Ishikawa (cell line): ENCODE measurements at regions not wholly inside any gene's neighbourhood (a gene's known extent, or its start where the extent isn't known, plus 50 kb on each side); places are given as distances from the start of the nearest gene placed in this dataset.

Experiments
- CEBPB ChIP-seq: IDR thresholded peaks from 2 replicates; pipeline ENCODE4 v1.6.1; 2012
- CREB1 ChIP-seq: IDR thresholded peaks from 2 replicates; pipeline ENCODE4 v1.6.1; 2012; ENCODE audit warnings: low read depth
- EGR1 ChIP-seq: IDR thresholded peaks from 2 replicates; pipeline ENCODE4 v1.6.1; 2012
- EP300 ChIP-seq: IDR thresholded peaks from 2 replicates; pipeline ENCODE4 v1.6.1; 2012; ENCODE audit warnings: borderline replicate concordance
- FOXM1 ChIP-seq: IDR thresholded peaks from 2 replicates; pipeline ENCODE4 v1.6.1; 2012; ENCODE audit warnings: low read depth, borderline replicate concordance
- NFIC ChIP-seq: IDR thresholded peaks from 2 replicates; pipeline ENCODE4 v1.6.1; 2012
- RAD21 ChIP-seq: IDR thresholded peaks from 2 replicates; pipeline ENCODE4 v1.6.1; 2012; ENCODE audit warnings: low read depth
- TAF1 ChIP-seq: IDR thresholded peaks from 2 replicates; pipeline ENCODE4 v1.6.1; 2012; ENCODE audit warnings: low read depth, mild to moderate bottlenecking
- TCF12 ChIP-seq: IDR thresholded peaks from 2 replicates; pipeline ENCODE4 v1.6.1; 2012; ENCODE audit warnings: low read depth
- TEAD4 ChIP-seq: IDR thresholded peaks from 2 replicates; pipeline ENCODE4 v1.6.1; 2012
- YY1 ChIP-seq: IDR thresholded peaks from 2 replicates; pipeline ENCODE4 v1.6.1; 2012; ENCODE audit warnings: low read depth
- ZBTB7A ChIP-seq: IDR thresholded peaks from 2 replicates; pipeline ENCODE4 v1.6.1; 2012; ENCODE audit warnings: low read depth
- TF ChIP-seq, protein P1 (sequence below): IDR thresholded peaks from 2 replicates; pipeline ENCODE4 v1.6.1; 2012
- TF ChIP-seq, protein P2 (sequence below): IDR thresholded peaks from 2 replicates; pipeline ENCODE4 v1.6.1; 2012; ENCODE audit warnings: low read depth, mild to moderate bottlenecking
- TF ChIP-seq, protein P3 (sequence below): IDR thresholded peaks from 2 replicates; pipeline ENCODE4 v1.6.1; 2012

- TF ChIP-seq TAF1: no peak
- TF ChIP-seq, protein P1, sequence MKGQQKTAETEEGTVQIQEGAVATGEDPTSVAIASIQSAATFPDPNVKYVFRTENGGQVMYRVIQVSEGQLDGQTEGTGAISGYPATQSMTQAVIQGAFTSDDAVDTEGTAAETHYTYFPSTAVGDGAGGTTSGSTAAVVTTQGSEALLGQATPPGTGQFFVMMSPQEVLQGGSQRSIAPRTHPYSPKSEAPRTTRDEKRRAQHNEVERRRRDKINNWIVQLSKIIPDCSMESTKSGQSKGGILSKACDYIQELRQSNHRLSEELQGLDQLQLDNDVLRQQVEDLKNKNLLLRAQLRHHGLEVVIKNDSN: no peak
- no peak for TF ChIP-seq YY1
- TF ChIP-seq ZBTB7A: no peak
- no peak for TF ChIP-seq FOXM1
- TF ChIP-seq CEBPB: no peak
- TF ChIP-seq NFIC: no peak
- TF ChIP-seq, protein P2, sequence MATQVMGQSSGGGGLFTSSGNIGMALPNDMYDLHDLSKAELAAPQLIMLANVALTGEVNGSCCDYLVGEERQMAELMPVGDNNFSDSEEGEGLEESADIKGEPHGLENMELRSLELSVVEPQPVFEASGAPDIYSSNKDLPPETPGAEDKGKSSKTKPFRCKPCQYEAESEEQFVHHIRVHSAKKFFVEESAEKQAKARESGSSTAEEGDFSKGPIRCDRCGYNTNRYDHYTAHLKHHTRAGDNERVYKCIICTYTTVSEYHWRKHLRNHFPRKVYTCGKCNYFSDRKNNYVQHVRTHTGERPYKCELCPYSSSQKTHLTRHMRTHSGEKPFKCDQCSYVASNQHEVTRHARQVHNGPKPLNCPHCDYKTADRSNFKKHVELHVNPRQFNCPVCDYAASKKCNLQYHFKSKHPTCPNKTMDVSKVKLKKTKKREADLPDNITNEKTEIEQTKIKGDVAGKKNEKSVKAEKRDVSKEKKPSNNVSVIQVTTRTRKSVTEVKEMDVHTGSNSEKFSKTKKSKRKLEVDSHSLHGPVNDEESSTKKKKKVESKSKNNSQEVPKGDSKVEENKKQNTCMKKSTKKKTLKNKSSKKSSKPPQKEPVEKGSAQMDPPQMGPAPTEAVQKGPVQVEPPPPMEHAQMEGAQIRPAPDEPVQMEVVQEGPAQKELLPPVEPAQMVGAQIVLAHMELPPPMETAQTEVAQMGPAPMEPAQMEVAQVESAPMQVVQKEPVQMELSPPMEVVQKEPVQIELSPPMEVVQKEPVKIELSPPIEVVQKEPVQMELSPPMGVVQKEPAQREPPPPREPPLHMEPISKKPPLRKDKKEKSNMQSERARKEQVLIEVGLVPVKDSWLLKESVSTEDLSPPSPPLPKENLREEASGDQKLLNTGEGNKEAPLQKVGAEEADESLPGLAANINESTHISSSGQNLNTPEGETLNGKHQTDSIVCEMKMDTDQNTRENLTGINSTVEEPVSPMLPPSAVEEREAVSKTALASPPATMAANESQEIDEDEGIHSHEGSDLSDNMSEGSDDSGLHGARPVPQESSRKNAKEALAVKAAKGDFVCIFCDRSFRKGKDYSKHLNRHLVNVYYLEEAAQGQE: no peak
- no peak for TF ChIP-seq EP300
- TF ChIP-seq, protein P3, sequence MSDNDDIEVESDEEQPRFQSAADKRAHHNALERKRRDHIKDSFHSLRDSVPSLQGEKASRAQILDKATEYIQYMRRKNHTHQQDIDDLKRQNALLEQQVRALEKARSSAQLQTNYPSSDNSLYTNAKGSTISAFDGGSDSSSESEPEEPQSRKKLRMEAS: no peak
- no peak for TF ChIP-seq EGR1
- TF ChIP-seq TCF12: no peak
- TF ChIP-seq CREB1: no peak
- no peak for TF ChIP-seq TEAD4
These were observed 167.1 kb upstream of the FAM3C start for GRCh38 chr7:121563177-121563576.

DNA sequence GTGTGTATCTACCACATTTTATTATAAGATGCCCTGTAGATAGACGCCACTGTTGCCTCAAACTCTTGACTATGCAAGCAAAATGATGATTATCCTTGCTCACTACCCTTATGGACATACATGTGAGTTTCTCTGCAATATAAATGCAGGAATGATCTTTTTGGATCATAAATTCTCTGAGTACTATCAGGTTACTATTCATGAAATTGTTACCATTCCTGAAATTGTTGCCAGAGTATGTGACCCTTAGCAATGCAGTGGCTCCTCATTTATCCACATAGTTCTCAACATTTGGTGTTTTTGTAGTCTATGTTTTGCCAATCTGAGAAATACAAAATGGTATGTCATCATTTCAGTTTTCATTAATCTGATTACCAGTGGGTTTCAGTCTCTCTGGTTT lies 166.2 kb upstream of the FAM3C start:
- TF ChIP-seq NFIC (no peak; the same call in 1 of the 2 replicates), CEBPB (no peak), TEAD4 (peak; percentile 98), EP300 (no peak)

GRCh38 chr7:121561717-121562116 lies 165.6 kb upstream of the FAM3C start:
- TF ChIP-seq FOXM1 (no peak), TAF1 (no peak), NFIC (peak; percentile 77)

- TF ChIP-seq TCF12 (no peak), EGR1 (no peak), NFIC (no peak), TEAD4 (no peak), CREB1 (no peak), FOXM1 (no peak), ZBTB7A (no peak), CEBPB (no peak), EP300 (no peak), YY1 (no peak), RAD21 (no peak), TAF1 (no peak)
- TF ChIP-seq, protein P2: no peak
- TF ChIP-seq, protein P3: no peak
- TF ChIP-seq, protein P1: no peak
These were observed 164.3 kb upstream of the FAM3C start for GRCh38 chr7:121560267-121560990.

DNA sequence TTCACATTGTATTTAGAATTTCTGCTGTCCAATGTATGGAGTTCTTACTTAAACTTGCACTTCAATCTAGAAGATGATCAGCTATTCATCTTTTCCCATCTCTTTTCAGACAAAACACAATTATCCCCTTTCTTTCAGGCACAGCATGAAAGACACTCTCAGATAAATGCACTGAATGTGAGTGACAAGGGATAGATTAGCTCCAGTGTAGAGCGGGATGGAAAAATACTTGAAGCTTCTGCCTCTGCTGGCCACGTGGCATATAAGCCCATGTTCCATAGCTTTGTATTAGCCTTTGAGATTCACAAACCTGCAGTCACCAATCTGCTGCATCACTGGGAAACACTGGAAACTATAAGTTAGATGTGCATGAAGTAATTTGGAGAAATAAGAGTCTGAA lies 162.2 kb upstream of the FAM3C start:
- TF ChIP-seq, protein P3: no peak
- no peak for TF ChIP-seq ZBTB7A
- no peak for TF ChIP-seq FOXM1
- TF ChIP-seq CEBPB: no peak
- TF ChIP-seq TCF12: no peak
- TF ChIP-seq EP300: no peak
- TF ChIP-seq, protein P1: no peak
- TF ChIP-seq YY1: no peak
- no peak for TF ChIP-seq TAF1
